IPS DF 19.7 (cell line): ENCODE measurements at regions not wholly inside any gene's neighbourhood (a gene's known extent, or its start where the extent isn't known, plus 50 kb on each side); places are given as distances from the start of the nearest gene placed in this dataset.
"Not testable (repeated sequence)": the region's sequence is repeated elsewhere in the genome, so short reads cannot be mapped to it uniquely, and the experiment has no call there.

ENCODE experiments used
- DNase-seq: peaks from one replicate; pipeline ENCODE4 v3.0.0-alpha.2; 2013; ENCODE audit warnings: low read depth, low spot score

GRCh38 chr11:71153005-71153390 lies 99.4 kb downstream of the SHANK2 start:
- no peak for DNase-seq

DNA sequence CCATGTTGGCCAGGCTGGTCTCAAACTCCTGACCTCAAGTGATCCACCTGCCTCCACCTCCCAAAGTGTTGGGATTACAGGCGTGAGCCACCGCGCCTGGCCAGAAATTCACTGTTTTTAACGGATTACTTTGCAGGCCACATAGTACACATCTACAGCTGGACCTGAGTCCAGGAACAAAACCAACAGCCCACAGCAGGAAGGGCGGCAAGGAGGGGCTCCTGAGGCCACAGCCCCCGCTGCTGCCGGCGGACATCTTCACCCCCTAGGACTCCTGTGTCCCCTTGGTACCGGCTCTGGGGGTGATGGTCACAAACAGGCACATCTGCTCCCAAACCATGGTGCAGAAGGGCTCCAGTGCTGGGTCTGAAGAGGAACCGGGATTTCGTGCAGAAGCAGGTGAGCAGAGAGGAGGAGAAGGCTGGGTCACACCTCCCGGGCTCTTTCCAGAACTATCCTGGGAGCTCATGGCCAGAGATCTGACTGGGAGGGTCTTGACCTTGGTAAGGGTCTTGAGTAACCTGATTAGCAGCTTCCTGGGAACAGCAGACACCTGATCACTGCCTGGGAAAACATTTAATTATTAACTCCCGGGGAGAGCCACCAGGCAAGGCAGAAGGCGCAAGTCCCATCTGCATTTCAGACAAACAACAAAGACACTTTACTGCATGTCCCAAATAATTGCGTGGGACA lies 99.9 kb downstream of the SHANK2 start:
- not testable (repeated sequence) for DNase-seq

GRCh38 chr11:71151561-71151960 lies 100.8 kb downstream of the SHANK2 start:
- no peak for DNase-seq

- DNase-seq: no peak
Measured at GRCh38 chr11:71150859-71151258, 101.5 kb downstream of the SHANK2 start.

DNA sequence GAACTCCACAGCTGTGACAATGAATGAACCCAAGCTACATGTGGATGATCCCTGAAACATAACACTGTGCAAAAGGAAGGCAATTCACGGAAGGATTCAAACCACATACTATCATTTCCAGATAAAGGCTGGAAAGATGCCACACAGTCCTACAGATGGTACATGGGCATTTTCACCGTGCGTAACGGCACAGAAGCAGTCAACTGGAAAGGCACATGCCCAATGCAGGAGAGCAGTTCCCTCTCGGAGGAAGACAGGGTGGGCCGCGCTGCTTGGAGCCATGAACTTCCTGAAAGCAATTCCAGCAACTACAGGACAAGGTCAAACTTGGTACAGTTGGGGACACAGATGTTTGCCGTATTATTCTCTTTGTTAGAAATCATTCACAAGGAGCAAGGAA lies 103.7 kb downstream of the SHANK2 start:
- no peak for DNase-seq

DNA sequence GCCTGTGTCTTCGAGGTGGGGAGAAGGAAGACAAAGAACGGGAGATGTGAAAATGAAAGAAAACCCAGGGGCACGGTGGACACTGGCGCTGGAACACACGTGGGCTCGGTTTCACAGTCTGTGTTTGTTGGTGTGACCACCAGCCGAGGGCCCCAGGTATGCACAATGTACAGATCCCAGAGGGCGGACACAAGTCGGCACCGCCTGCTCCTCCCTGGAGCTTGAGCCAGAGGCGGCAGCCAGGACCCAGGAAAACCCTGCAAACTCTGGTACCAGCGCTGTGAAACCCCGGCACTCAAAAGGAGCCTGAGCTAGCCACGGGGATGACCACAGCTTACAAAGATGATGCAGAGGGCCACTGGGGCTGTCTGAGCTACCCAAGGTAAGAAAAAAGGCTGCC lies 105.0 kb downstream of the SHANK2 start:
- DNase-seq: no peak

DNA sequence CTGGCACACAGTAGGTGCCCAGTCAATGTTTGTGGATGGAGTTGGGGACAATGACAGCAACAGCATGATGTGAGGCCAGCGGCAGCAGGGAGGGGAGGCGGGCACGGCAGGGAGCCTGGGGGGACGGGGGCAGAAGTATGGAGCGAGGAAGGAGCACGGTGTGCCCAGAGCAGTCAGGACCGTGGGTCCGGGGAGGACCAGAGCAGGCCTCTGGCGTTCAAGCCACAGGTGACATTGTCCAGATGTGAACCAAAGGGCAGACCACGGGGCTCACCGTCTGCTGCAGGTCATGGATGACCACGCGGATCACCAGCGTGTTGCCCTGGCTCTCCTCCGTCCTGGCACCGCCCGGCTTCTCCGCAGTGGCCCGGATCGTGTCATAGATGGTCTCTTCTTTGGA lies 105.5 kb downstream of the SHANK2 start:
- no peak for DNase-seq

- no peak for DNase-seq
Measured at GRCh38 chr11:71145988-71146824, 106.2 kb downstream of the SHANK2 start.

- no peak for DNase-seq
Measured at GRCh38 chr11:71145368-71145767, 107.0 kb downstream of the SHANK2 start.

- DNase-seq: no peak
Measured at GRCh38 chr11:71144736-71145135, 107.6 kb downstream of the SHANK2 start.

- DNase-seq: no peak
Measured at GRCh38 chr11:71144010-71144409, 108.4 kb downstream of the SHANK2 start.

- DNase-seq: no peak
Measured at GRCh38 chr11:71140206-71140919, 112.0 kb downstream of the SHANK2 start.

DNA sequence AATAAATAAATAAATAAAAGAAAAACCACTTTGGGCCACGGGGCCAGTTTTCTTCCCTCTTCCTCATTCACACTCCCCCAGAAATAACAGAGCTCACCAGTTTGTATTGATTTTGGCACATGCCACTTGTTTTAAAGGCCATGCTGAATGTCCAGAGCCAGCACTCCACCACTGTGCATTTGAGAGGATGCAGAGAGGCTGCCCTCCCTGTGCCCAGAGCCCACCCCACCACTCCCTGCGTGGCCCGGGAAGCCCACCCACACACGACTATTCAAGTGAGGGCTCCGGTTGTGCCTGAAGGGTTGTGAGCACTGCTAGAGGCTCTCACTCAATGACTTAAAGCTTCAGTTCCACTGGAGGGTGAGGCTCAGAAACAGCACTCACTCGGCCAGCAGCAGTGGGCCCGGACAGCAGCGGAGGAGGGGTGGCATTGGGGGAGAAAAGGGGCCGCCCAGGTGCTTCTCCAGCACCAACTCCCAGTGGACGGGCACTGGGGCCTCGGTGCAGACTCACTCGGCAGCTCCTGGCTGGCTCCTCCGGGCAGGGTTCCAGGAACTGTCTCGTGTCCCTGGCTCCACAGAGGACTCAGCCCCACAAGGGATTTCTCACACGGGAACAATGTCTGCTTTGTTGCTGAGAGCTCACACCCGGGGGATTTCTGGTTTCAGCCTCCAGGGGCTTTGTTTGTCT lies 112.7 kb downstream of the SHANK2 start:
- no peak for DNase-seq

- no peak for DNase-seq
Measured at GRCh38 chr11:71138737-71139425, 113.5 kb downstream of the SHANK2 start.

GRCh38 chr11:71137376-71137775 lies 115.0 kb downstream of the SHANK2 start:
- DNase-seq: no peak

DNA sequence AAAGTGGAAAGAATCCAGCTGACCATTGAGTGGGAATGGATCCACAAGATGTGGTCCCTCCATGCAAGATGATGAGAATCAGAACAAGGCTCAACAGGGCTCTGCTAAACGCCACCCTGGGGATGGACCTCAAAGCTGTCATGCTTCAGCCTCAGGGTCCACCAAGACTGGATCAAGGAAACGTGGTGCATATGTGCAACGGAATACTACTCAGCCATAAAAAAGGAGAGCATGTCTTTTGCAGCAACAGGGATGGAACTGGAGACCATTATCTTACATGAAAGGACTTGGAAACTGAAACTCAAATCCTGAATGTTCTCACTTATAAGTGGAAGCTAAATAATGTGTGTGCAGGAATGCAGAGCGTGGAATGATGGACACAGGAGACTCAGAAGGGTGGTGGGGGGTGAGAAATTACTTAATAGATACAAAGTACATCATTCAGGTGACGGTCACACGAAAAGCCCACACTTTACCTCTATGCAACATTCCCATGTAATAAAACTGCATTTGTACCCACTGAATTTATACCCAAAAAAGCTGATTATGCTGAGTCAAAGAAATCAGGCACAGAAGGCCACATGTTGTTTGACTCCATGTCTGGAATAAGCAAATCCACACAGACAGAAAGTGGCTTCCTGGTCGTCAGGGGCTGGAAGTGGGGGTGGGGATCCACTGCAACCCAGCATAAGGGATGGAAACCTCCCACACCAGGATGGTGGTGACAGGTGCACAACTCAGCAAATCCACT lies 116.1 kb downstream of the SHANK2 start:
- DNase-seq: no peak

DNA sequence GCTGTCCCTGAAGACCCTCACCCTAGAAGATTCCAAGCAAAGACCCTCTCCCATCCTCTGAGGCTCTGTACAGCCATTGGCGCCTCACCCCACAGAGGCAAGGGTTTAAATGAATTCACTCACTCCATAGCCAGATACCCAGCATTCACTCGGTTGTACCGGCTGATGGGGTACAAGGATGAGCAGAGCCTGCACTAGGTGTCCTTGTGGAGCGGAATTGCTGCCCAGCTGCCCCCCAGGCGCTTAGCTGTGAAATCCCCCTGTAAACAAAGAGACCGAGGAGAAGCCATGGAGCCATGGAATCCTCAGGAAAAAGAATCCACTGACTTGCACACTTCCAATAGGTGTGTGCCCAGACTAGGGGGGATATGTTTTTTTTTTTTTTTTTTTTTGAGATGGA lies 117.3 kb downstream of the SHANK2 start:
- DNase-seq: no peak

DNA sequence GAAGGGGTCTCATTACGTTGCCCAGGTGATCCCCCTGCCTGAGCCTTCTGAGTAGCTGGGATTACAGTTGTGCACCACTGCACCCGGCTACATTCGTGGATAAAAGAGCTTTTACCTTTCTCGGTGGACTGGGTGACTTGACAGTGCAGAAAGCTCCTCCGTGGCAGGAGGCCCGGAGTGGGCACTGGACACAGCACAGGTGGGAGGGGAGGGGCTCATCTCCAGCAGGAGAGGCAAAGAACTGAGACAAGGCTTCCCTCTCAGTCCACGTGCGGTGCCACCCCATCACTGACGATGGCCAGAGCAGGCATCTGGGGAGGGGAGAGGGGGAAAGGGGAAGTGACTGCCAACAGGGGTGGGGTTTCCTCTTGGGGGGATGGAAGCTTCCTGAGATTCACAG lies 118.4 kb downstream of the SHANK2 start:
- DNase-seq: no peak

- DNase-seq: no peak
Measured at GRCh38 chr11:71131861-71132260, 120.5 kb downstream of the SHANK2 start.

GRCh38 chr11:71130106-71130505 lies 122.3 kb downstream of the SHANK2 start:
- no peak for DNase-seq

GRCh38 chr11:71129624-71130023 lies 122.8 kb downstream of the SHANK2 start:
- no peak for DNase-seq
